GM12878 (cell line): ENCODE measurements at regions not wholly inside any gene's neighbourhood (a gene's known extent, or its start where the extent isn't known, plus 50 kb on each side); places are given as distances from the start of the nearest gene placed in this dataset.
"Not testable (repeated sequence)": the region's sequence is repeated elsewhere in the genome, so short reads cannot be mapped to it uniquely, and the experiment has no call there.

Experiments
- ATAC-seq: fragments of 200-7000 bp; cut with Tn5 transposase; 3 replicates; pipeline ENCODE4 v1.9.1; 2020; ENCODE audit warnings: mild to moderate bottlenecking, moderate library complexity
- BruUV-seq: library from RNA; stranded (reverse); fragments of 400-500 nt; replicated peaks from 2 replicates; lab custom pipeline; 2021; lab: Mats Ljungman, UMichigan
- CTCF ChIA-PET: fragments of 300-600 bp; sonication (Branson Sonifier 250); formaldehyde crosslinking; extraction: SDS; loops from one replicate; lab custom pipeline; 2021; ENCODE audit warnings: inconsistent platforms; lab: Yijun Ruan, JAX
- POLR2A ChIA-PET: fragments of 350-600 bp; formaldehyde crosslinking; extraction: SDS; loops from one replicate; lab custom pipeline; 2021; ENCODE audit warnings: inconsistent platforms; lab: Charles Lee
- RAD21 ChIA-PET: fragments of 300-600 bp; sonication (Branson Sonifier 250); formaldehyde crosslinking; loops from one replicate; lab custom pipeline; 2023; ENCODE audit warnings: antibody characterized with exemption; ENCODE audit not compliant: unreplicated experiment; lab: Charles Lee
- SMC1A ChIA-PET: fragments of 300-600 bp; sonication (Branson Sonifier 250); formaldehyde crosslinking; loops from one replicate; lab custom pipeline; 2023; ENCODE audit not compliant: unreplicated experiment, uncharacterized antibody; lab: Charles Lee
- DNase-seq: peaks from one replicate; pipeline ENCODE4 v3.0.0-alpha.2; 2011; ENCODE audit warnings: low read depth, low spot score
- FAIRE-seq: peaks from 3 replicates; lab custom pipeline; 2011; peaks lifted over from hg19 to GRCh38; lab: Jason Lieb, UNC
- H2AFZ ChIP-seq: 2 replicates; pipeline ENCODE4 v1.6.0; 2011; ENCODE audit warnings: low read depth, low read length, control low read depth; ENCODE audit not compliant: control insufficient read depth
- H3K27ac ChIP-seq: 2 replicates; pipeline ENCODE4 v1.5.1; 2011; ENCODE audit warnings: control low read depth; ENCODE audit not compliant: control insufficient read depth, insufficient read depth
- H3K27me3 ChIP-seq, 2 experiments: replicated peaks in 1 of 2; 2 replicates each; pipeline versions ENCODE4 v1.6.0 to v1.6.1; 2011; ENCODE audit warnings: low read length in 1 of 2; ENCODE audit not compliant: control insufficient read depth in 2 of 2, insufficient read depth in 2 of 2
- H3K36me3 ChIP-seq, 2 experiments: 2 replicates each; pipeline ENCODE4 v1.5.1; 2011; ENCODE audit warnings: low read length in 1 of 2; ENCODE audit not compliant: control insufficient read depth in 2 of 2, insufficient read depth in 2 of 2
- H3K4me1 ChIP-seq: 2 replicates; pipeline ENCODE4 v1.6.1; 2011; ENCODE audit warnings: mild to moderate bottlenecking, low read length, moderate library complexity, mixed read lengths; ENCODE audit not compliant: control insufficient read depth, insufficient read depth
- H3K4me2 ChIP-seq: 2 replicates; pipeline ENCODE4 v1.6.0; 2011; ENCODE audit warnings: control low read depth; ENCODE audit not compliant: control insufficient read depth, insufficient read depth
- H3K4me3 ChIP-seq: fragments of 200-600 bp; sonication (generic); 2 replicates; pipeline ENCODE4 v1.5.1; 2016
- H3K79me2 ChIP-seq: 2 replicates; pipeline ENCODE4 v1.6.0; 2011; ENCODE audit warnings: low read length; ENCODE audit not compliant: control insufficient read depth, insufficient read depth
- H3K9ac ChIP-seq: 2 replicates; pipeline ENCODE4 v1.8.0; 2011; ENCODE audit warnings: low read length, control low read depth, mixed read lengths; ENCODE audit not compliant: control insufficient read depth, insufficient read depth
- H3K9me3 ChIP-seq: replicated peaks from 3 replicates; pipeline ENCODE4 v1.5.1; 2011; ENCODE audit warnings: mild to moderate bottlenecking, low read length; ENCODE audit not compliant: control insufficient read depth, insufficient read depth
- H4K20me1 ChIP-seq: 2 replicates; pipeline ENCODE4 v1.6.0; 2011; ENCODE audit not compliant: control insufficient read depth, insufficient read depth
- BCL11A ChIP-seq: IDR thresholded peaks from 2 replicates; pipeline ENCODE4 v1.6.1; 2011; ENCODE audit warnings: low read depth, low read length
- JUNB ChIP-seq: IDR thresholded peaks from 2 replicates; pipeline ENCODE4 v1.6.1; 2016; ENCODE audit warnings: antibody characterized with exemption, mild to moderate bottlenecking
- MEF2A ChIP-seq: IDR thresholded peaks from 2 replicates; pipeline ENCODE4 v1.6.1; 2011; ENCODE audit warnings: low read depth, mild to moderate bottlenecking, low read length, moderate library complexity; ENCODE audit not compliant: insufficient read depth
- RUNX3 ChIP-seq: IDR thresholded peaks from 2 replicates; pipeline ENCODE4 v1.6.1; 2012; ENCODE audit warnings: low read length, inconsistent platforms
- TCF12 ChIP-seq: IDR thresholded peaks from 2 replicates; pipeline ENCODE4 v1.6.1; 2011; ENCODE audit warnings: low read depth, mild to moderate bottlenecking, low read length
- WGBS: methylation state at CpG from one replicate; pipeline ENCODE4 v1.1.6; 2016; ENCODE audit warnings: low lambda C conversion rate; ENCODE audit not compliant: insufficient replicate concordance, insufficient coverage; ENCODE audit errors: missing lambda C conversion rate; 5-methylcytosine and 5-hydroxymethylcytosine counted together
- in situ Hi-C: fragments of 300-500 bp; cut with MboI; formaldehyde crosslinking; loops from 9 replicates; pipeline ENCODE4 v1.14.3; 2018; ENCODE audit warnings: mixed read lengths
- intact Hi-C: fragments of 100-400 bp; cut with micrococcal nuclease; formaldehyde crosslinking; loops from one replicate; pipeline ENCODE4 v1.14.2; 2022; ENCODE audit not compliant: unreplicated experiment

DNA sequence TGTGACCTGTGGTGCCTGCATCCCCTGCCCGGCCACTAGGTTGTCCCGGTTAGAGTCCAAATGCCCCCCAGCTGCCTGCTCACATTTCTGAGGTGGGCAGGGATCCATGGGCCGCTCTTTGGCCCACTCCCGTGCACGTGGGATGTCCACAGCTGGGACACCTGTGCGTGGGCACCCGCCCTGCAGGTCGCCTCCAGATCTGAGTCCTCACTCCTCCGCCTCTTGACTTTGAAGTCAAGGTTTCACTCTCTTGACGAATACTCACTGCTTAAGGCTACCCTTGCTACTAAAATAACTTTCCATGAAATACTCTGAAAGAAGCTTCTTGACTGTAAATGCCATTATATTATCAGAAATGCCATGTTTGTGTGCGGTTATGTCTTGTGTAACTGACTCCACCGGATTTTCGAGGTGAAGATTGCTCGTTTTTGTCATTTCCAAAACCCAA is 358.2 kb downstream of the BCL2L11 start:
- ATAC-seq = peak; percentile 84
- BruUV-seq, intact Hi-C loops, H4K20me1 ChIP-seq, H3K4me2 ChIP-seq, H3K4me3 ChIP-seq, H2AFZ ChIP-seq, POLR2A ChIA-PET, CTCF ChIA-PET, H3K4me1 ChIP-seq, RAD21 ChIA-PET, H3K9ac ChIP-seq, SMC1A ChIA-PET, FAIRE-seq, H3K27me3 ChIP-seq, H3K9me3 ChIP-seq, H3K79me2 ChIP-seq, H3K27ac ChIP-seq, H3K36me3 ChIP-seq: not testable (repeated sequence)
- WGBS = 10% methylated on average over 12 of the region's 14 CpGs
- TF ChIP-seq TCF12 = 0 out of 2 replicates have a peak, but pooled peaks have one; percentile 34
- 0 out of 2 replicates have a peak, but pooled peaks have one; percentile 31 for TF ChIP-seq MEF2A
- 0 out of 2 replicates have a peak, but pooled peaks have one; percentile 14 for TF ChIP-seq BCL11A
- peak; percentile 52 for TF ChIP-seq RUNX3
- TF ChIP-seq JUNB = 0 out of 2 replicates have a peak, but pooled peaks have one; percentile 11
- peak; percentile 26 for DNase-seq
- in situ Hi-C loops = loop anchor here (25.0 kb wide), 1 partner anchor 233 kb away; no protein-coding TSS in a partner anchor

DNA sequence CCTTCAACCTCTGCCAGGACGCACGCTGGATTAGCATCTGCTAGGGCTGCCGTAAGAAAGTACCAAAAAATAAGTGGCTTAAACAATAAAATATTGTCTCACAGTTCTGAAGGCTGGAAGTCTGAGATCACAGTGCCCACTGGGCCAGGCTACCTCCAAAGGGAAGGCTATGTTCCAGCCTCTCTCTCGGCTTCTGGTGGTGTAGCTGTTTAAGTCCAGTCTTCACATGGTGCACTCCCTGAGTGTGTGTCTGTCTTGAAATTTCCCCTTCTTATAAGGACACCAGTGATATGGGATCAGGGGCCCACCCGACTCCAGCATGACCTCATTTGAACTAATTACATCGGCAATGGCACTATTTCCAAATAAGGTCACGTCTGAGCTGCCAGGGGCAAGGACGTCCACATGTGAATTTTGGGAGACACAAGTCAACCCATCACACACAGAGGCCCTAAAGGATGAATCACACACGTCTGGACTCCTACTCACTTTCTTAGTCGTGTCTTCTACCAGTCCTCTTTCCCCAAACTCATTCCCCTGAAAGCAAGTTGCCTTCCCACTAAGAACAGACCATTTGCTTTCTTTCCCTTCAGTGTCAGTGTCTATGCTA is 359.4 kb downstream of the BCL2L11 start:
- H3K4me3 ChIP-seq, H3K27ac ChIP-seq, H3K4me2 ChIP-seq, DNase-seq, BruUV-seq, H2AFZ ChIP-seq, H3K9me3 ChIP-seq, H3K9ac ChIP-seq, H3K4me1 ChIP-seq, FAIRE-seq, intact Hi-C loops, H3K27me3 ChIP-seq, H3K36me3 ChIP-seq, RAD21 ChIA-PET, POLR2A ChIA-PET, H3K79me2 ChIP-seq, CTCF ChIA-PET, SMC1A ChIA-PET, H4K20me1 ChIP-seq: not testable (repeated sequence)
- peak; percentile 11; the same call in 1 of the 3 replicates for ATAC-seq
- in situ Hi-C loops = loop anchor here (25.0 kb wide), 1 partner anchor 232 kb away; no protein-coding TSS in a partner anchor
- WGBS = 55% methylated on average over 9 of the region's 10 CpGs

DNA sequence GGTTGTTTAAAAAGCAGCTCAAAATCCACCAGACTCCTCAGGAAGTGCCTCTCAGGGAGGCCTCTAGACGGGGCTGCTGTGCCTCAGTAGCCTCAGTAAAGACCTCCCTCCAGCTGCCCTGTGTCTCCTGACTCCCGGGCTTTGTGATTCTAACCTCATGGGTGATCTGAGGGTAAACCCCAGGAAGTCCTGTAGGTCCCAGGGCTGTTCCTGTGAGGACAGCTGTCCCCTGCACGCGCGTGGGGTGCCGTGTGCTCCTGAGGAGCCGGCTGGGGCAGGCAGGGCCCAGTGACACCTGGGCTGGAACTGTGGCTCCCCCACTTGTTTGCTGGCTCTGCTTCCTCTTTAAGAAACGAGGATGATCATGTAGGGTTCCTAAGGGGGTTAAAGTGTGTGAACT is 359.9 kb downstream of the BCL2L11 start:
- H4K20me1 ChIP-seq, H3K4me2 ChIP-seq, H3K9ac ChIP-seq, H3K27ac ChIP-seq, DNase-seq, H3K27me3 ChIP-seq, SMC1A ChIA-PET, H3K9me3 ChIP-seq, H3K79me2 ChIP-seq, H3K4me1 ChIP-seq, H3K36me3 ChIP-seq, ATAC-seq, RAD21 ChIA-PET, POLR2A ChIA-PET, CTCF ChIA-PET, intact Hi-C loops, H3K4me3 ChIP-seq, FAIRE-seq, BruUV-seq, H2AFZ ChIP-seq: not testable (repeated sequence)
- in situ Hi-C loops = loop anchor here (25.0 kb wide), 1 partner anchor 232 kb away; no protein-coding TSS in a partner anchor
- WGBS = 3% methylated on average over 3 of the region's 8 CpGs
